Fibroblast of the aortic adventitia (primary cell): ENCODE measurements at regions not wholly inside any gene's neighbourhood (a gene's known extent, or its start where the extent isn't known, plus 50 kb on each side); places are given as distances from the start of the nearest gene placed in this dataset.

Experiments used
- DNase-seq: peaks from one replicate; pipeline ENCODE4 v3.0.0-alpha.2; 2010; ENCODE audit warnings: low read depth
- H3K4me3 ChIP-seq: 2 replicates; pipeline ENCODE4 v1.5.1; 2011; ENCODE audit warnings: low read depth, mild to moderate bottlenecking, control low read depth, low read length, moderate library complexity
- CTCF ChIP-seq: IDR thresholded peaks from 2 replicates; pipeline ENCODE4 v1.5.1; 2011; ENCODE audit warnings: mild to moderate bottlenecking, low read length, control low read depth, inconsistent platforms; ENCODE audit not compliant: insufficient read depth

- no peak for TF ChIP-seq CTCF
- DNase-seq: no peak
- no peak overlapping the region for H3K4me3 ChIP-seq
These were observed 380.3 kb downstream of the CDH26 start for GRCh38 chr20:60338556-60338955.

- DNase-seq: no peak
- H3K4me3 ChIP-seq: no peak overlapping the region
- no peak for TF ChIP-seq CTCF
These were observed 381.5 kb downstream of the CDH26 start for GRCh38 chr20:60339738-60340137.

GRCh38 chr20:60340232-60340631 is 382.0 kb downstream of the CDH26 start:
- no peak overlapping the region for H3K4me3 ChIP-seq
- DNase-seq: no peak
- no peak for TF ChIP-seq CTCF

- no peak for TF ChIP-seq CTCF
- H3K4me3 ChIP-seq: no peak overlapping the region
- no peak for DNase-seq
These were observed 382.8 kb downstream of the CDH26 start for GRCh38 chr20:60341062-60341461.

- no peak for DNase-seq
- TF ChIP-seq CTCF: no peak
- H3K4me3 ChIP-seq: no peak overlapping the region
These were observed 386.9 kb downstream of the CDH26 start for GRCh38 chr20:60345106-60345505.

- no peak for TF ChIP-seq CTCF
- DNase-seq: no peak
- H3K4me3 ChIP-seq: no peak overlapping the region
These were observed 391.2 kb downstream of the CDH26 start for GRCh38 chr20:60349418-60349817.

GRCh38 chr20:60352017-60352416 is 393.8 kb downstream of the CDH26 start:
- H3K4me3 ChIP-seq: no peak overlapping the region
- TF ChIP-seq CTCF: no peak
- DNase-seq: no peak
